ENCODE measurements at regions not wholly inside any gene's neighbourhood (a gene's known extent, or its start where the extent isn't known, plus 50 kb on each side); places are given as distances from the start of the nearest gene placed in this dataset.

GRCh38 chr4:12519426-12519825, 964.7 kb downstream of the RAB28 start:
- no peak overlapping the region for H3K4me3 ChIP-seq (ENCODE audit: low read depth, low read length)
- TF ChIP-seq CTCF (conservative IDR thresholded peaks at IDR 0.05; ENCODE audit: low read depth, low read length): no peak
- no peak for DNase-seq (ENCODE audit: low read depth)

- DNase-seq (ENCODE audit: low read depth): no peak
- no peak overlapping the region for H3K4me3 ChIP-seq (ENCODE audit: low read depth, low read length)
- no peak for TF ChIP-seq CTCF (conservative IDR thresholded peaks at IDR 0.05; ENCODE audit: low read depth, low read length)
Observed at GRCh38 chr4:12507868-12508481, 976.2 kb downstream of the RAB28 start.

- no peak for TF ChIP-seq CTCF (conservative IDR thresholded peaks at IDR 0.05; ENCODE audit: low read depth, low read length)
- no peak overlapping the region for H3K4me3 ChIP-seq (ENCODE audit: low read depth, low read length)
- no peak for DNase-seq (ENCODE audit: low read depth)
Observed at GRCh38 chr4:12500409-12500808, 983.7 kb downstream of the RAB28 start.

GRCh38 chr4:12499693-12500092, 984.4 kb downstream of the RAB28 start:
- no peak overlapping the region for H3K4me3 ChIP-seq (ENCODE audit: low read depth, low read length)
- no peak for TF ChIP-seq CTCF (conservative IDR thresholded peaks at IDR 0.05; ENCODE audit: low read depth, low read length)
- no peak for DNase-seq (ENCODE audit: low read depth)

- no peak for DNase-seq (ENCODE audit: low read depth)
- no peak overlapping the region for H3K4me3 ChIP-seq (ENCODE audit: low read depth, low read length)
- no peak for TF ChIP-seq CTCF (conservative IDR thresholded peaks at IDR 0.05; ENCODE audit: low read depth, low read length)
Observed at GRCh38 chr4:12495211-12495610, 988.9 kb downstream of the RAB28 start.

- no peak overlapping the region for H3K4me3 ChIP-seq (ENCODE audit: low read depth, low read length)
- no peak for TF ChIP-seq CTCF (conservative IDR thresholded peaks at IDR 0.05; ENCODE audit: low read depth, low read length)
- no peak for DNase-seq (ENCODE audit: low read depth)
Observed at GRCh38 chr4:12492730-12493393, 991.3 kb downstream of the RAB28 start.

GRCh38 chr4:12488672-12489071, 995.5 kb downstream of the RAB28 start:
- DNase-seq (ENCODE audit: low read depth): no peak
- no peak overlapping the region for H3K4me3 ChIP-seq (ENCODE audit: low read depth, low read length)
- no peak for TF ChIP-seq CTCF (conservative IDR thresholded peaks at IDR 0.05; ENCODE audit: low read depth, low read length)
